Osteoblast (primary cell): ENCODE measurements at regions not wholly inside any gene's neighbourhood (a gene's known extent, or its start where the extent isn't known, plus 50 kb on each side); places are given as distances from the start of the nearest gene placed in this dataset.

Source experiments
- DNase-seq: peaks from one replicate; pipeline ENCODE4 v3.0.0; 2011; ENCODE audit warnings: low spot score, mixed read lengths; ENCODE audit not compliant: insufficient read length; ENCODE audit errors: missing footprints
- H2AFZ ChIP-seq: 2 replicates; pipeline ENCODE4 v1.6.0; 2011; ENCODE audit warnings: mild to moderate bottlenecking, low read length
- H3K27ac ChIP-seq: 2 replicates; pipeline ENCODE4 v1.5.1; 2011; ENCODE audit warnings: mild to moderate bottlenecking, low read depth, low read length, moderate library complexity
- H3K27me3 ChIP-seq: 2 replicates; pipeline ENCODE4 v1.6.0; 2012; ENCODE audit warnings: mild to moderate bottlenecking, control low read depth, inconsistent platforms, low read length, moderate library complexity; ENCODE audit not compliant: insufficient read depth
- H3K36me3 ChIP-seq: 2 replicates; pipeline ENCODE4 v1.5.1; 2011; ENCODE audit warnings: mild to moderate bottlenecking, low read length, control low read depth, moderate library complexity; ENCODE audit not compliant: insufficient read depth
- H3K4me1 ChIP-seq: 2 replicates; pipeline ENCODE4 v1.5.1; 2011; ENCODE audit warnings: mild to moderate bottlenecking, low read length, control low read depth, moderate library complexity; ENCODE audit not compliant: insufficient read depth
- H3K4me2 ChIP-seq: 2 replicates; pipeline ENCODE4 v1.6.0; 2011; ENCODE audit warnings: mild to moderate bottlenecking, low read length; ENCODE audit not compliant: insufficient read depth
- H3K4me3 ChIP-seq: fragments of 200-600 bp; sonication (generic); 3 replicates; pipeline ENCODE4 v1.5.1; 2012; ENCODE audit warnings: mild to moderate bottlenecking, low read length, inconsistent platforms; ENCODE audit not compliant: insufficient read depth
- H3K79me2 ChIP-seq: 2 replicates; pipeline ENCODE4 v1.6.0; 2012; ENCODE audit warnings: mild to moderate bottlenecking, low read length, control low read depth, inconsistent platforms; ENCODE audit not compliant: insufficient read depth
- H3K9me3 ChIP-seq: 2 replicates; pipeline ENCODE4 v1.5.1; 2011; ENCODE audit warnings: low read depth, low read length, control low read depth
- H4K20me1 ChIP-seq: 2 replicates; pipeline ENCODE4 v1.6.0; 2012; ENCODE audit warnings: mild to moderate bottlenecking, low read length, control low read depth; ENCODE audit not compliant: insufficient read depth
- TF ChIP-seq, protein P1 (sequence below): IDR thresholded peaks from 2 replicates; pipeline ENCODE4 v1.5.1; 2011; ENCODE audit warnings: mild to moderate bottlenecking, low read depth, low read length, moderate library complexity; ENCODE audit errors: extremely low read depth

- H3K4me1 ChIP-seq = no peaks in the 10 kb centered on the region
These were observed 260.8 kb upstream of the OPRM1 start for GRCh38 chr6:153778216-153778615.

GRCh38 chr6:153771577-153771976 is 267.5 kb upstream of the OPRM1 start:
- Histone ChIP-seq H3K9me3 (no peaks in the 10 kb centered on the region), H3K79me2 (no peaks in the 10 kb centered on the region), H2AFZ (no peak overlapping the region)

More at GRCh38 chr6:153778216-153778615, 260.8 kb upstream of the OPRM1 start:
- no peaks in the 10 kb centered on the region for H3K9me3 ChIP-seq
- no peak overlapping the region for H3K4me2 ChIP-seq
- H3K27me3 ChIP-seq = no peaks in the 10 kb centered on the region
- H3K36me3 ChIP-seq = no peaks in the 10 kb centered on the region
- H2AFZ ChIP-seq = no peak overlapping the region
- TF ChIP-seq, protein P1, sequence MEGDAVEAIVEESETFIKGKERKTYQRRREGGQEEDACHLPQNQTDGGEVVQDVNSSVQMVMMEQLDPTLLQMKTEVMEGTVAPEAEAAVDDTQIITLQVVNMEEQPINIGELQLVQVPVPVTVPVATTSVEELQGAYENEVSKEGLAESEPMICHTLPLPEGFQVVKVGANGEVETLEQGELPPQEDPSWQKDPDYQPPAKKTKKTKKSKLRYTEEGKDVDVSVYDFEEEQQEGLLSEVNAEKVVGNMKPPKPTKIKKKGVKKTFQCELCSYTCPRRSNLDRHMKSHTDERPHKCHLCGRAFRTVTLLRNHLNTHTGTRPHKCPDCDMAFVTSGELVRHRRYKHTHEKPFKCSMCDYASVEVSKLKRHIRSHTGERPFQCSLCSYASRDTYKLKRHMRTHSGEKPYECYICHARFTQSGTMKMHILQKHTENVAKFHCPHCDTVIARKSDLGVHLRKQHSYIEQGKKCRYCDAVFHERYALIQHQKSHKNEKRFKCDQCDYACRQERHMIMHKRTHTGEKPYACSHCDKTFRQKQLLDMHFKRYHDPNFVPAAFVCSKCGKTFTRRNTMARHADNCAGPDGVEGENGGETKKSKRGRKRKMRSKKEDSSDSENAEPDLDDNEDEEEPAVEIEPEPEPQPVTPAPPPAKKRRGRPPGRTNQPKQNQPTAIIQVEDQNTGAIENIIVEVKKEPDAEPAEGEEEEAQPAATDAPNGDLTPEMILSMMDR = no peak
- no peak for DNase-seq
- H3K4me3 ChIP-seq = no peak overlapping the region
- H3K27ac ChIP-seq = no peak overlapping the region
- H3K79me2 ChIP-seq = no peaks in the 10 kb centered on the region
- H4K20me1 ChIP-seq = no peaks in the 10 kb centered on the region

DNA sequence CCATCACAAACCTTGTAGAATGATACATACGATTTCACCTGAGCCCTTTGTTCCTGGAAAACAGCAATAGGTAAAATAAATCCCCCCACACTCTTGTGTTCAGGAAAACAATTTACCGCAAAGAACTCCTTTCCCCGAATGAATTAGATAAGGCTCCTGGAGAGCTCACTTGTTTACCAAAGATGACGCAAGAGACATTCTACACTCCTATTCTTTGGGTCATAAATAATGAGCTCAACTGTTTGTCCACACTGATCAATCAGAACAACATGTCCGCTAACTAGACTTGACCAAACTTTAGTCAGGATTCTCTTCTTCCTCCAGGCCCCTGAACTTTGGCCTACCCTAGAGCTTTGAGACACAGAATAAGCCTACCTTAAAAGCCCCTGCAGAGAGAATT is 271.9 kb upstream of the OPRM1 start:
- no peak overlapping the region for H3K4me3 ChIP-seq
- DNase-seq = no peak

More at GRCh38 chr6:153771577-153771976, 267.5 kb upstream of the OPRM1 start:
- H3K36me3 ChIP-seq = no peaks in the 10 kb centered on the region
- H3K4me2 ChIP-seq = no peak overlapping the region
- no peak overlapping the region for H3K4me3 ChIP-seq
- no peaks in the 10 kb centered on the region for H3K27me3 ChIP-seq
- no peak for DNase-seq
- TF ChIP-seq, protein P1 = no peak
- H3K27ac ChIP-seq = no peak overlapping the region
- no peaks in the 10 kb centered on the region for H3K4me1 ChIP-seq
- H4K20me1 ChIP-seq = no peaks in the 10 kb centered on the region

DNA sequence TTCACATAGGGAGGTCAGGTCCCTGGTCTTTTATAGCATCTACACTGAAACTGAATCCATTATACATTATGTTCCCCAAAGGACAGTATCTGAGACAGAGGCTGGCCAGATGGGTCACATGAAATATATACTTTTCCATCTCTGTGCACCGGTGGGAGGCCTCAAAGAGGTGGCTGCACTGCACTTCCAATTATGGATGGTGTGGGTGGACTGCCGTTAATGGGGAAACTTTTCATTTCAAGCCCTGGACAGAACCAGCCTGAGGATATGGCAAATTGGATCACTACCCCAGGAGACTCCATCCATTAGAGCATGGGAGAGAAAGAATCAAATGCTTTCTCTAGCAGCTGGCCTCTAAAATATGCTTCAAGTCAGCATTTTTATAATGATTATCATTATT is 280.5 kb upstream of the OPRM1 start:
- Histone ChIP-seq H3K27ac (no peak overlapping the region), H2AFZ (no peak overlapping the region), H3K4me1 (no peaks in the 10 kb centered on the region), H4K20me1 (no peaks in the 10 kb centered on the region), H3K36me3 (no peaks in the 10 kb centered on the region), H3K4me2 (no peak overlapping the region), H3K4me3 (no peak overlapping the region), H3K27me3 (no peaks in the 10 kb centered on the region), H3K79me2 (no peaks in the 10 kb centered on the region), H3K9me3 (no peaks in the 10 kb centered on the region)
- DNase-seq = no peak
- TF ChIP-seq, protein P1 = no peak

More for the DNA sequence above, 271.9 kb upstream of the OPRM1 start:
- TF ChIP-seq, protein P1 = no peak
- Histone ChIP-seq H3K9me3 (no peaks in the 10 kb centered on the region), H3K27ac (no peak overlapping the region), H3K27me3 (no peaks in the 10 kb centered on the region), H2AFZ (no peak overlapping the region), H3K4me2 (no peak overlapping the region), H3K4me1 (no peaks in the 10 kb centered on the region), H3K79me2 (no peaks in the 10 kb centered on the region), H3K36me3 (no peaks in the 10 kb centered on the region), H4K20me1 (no peaks in the 10 kb centered on the region)
